Upper lobe of left lung (tissue), 6 donors: ENCODE measurements at regions not wholly inside any gene's neighbourhood (a gene's known extent, or its start where the extent isn't known, plus 50 kb on each side); places are given as distances from the start of the nearest gene placed in this dataset.

ENCODE experiments used
- ATAC-seq, 2 donors: fragments of 200-7000 bp; cut with Tn5 transposase; one replicate each; pipeline ENCODE4 v1.9.1; 2022; ENCODE audit warnings: mild to moderate bottlenecking in 2 of 2, moderate library complexity in 2 of 2; ENCODE audit not compliant: low FRiP score in 2 of 2
- DNase-seq, 2 donors: peaks; one replicate each; pipeline ENCODE4 v3.0.0-alpha.2; 2019 to 2020
- H3K27ac ChIP-seq, 4 donors: fragments of 200-600 bp; sonication (generic); one replicate each; pipeline ENCODE4 v1.5.1; 2016 to 2019
- H3K27me3 ChIP-seq, 4 donors: fragments of 200-600 bp; sonication (generic); one replicate each; pipeline ENCODE4 v1.5.1; 2017 to 2019
- H3K36me3 ChIP-seq, 4 donors: fragments of 200-600 bp; sonication (generic); one replicate each; pipeline ENCODE4 v1.5.1; 2016 to 2019
- H3K4me1 ChIP-seq, 4 donors: fragments of 200-600 bp; sonication (generic); one replicate each; pipeline ENCODE4 v1.5.1; 2018 to 2019
- H3K4me3 ChIP-seq, 4 donors: fragments of 200-600 bp; sonication (generic); one replicate each; pipeline ENCODE4 v1.5.1; 2017 to 2019; ENCODE audit warnings: mild to moderate bottlenecking in 2 of 4, moderate library complexity in 1 of 4
- H3K9me3 ChIP-seq, 4 donors: fragments of 200-600 bp; sonication (generic); one replicate each; pipeline ENCODE4 v1.5.1; 2018 to 2019
- CTCF ChIP-seq, 6 experiments: fragments of 450-650 bp in 4 of 6; fragments of 200-600 bp in 2 of 6; sonication (generic) in 2 of 6; IDR thresholded peaks; one replicate each; pipeline ENCODE4 v1.5.1; 2016 to 2019; ENCODE audit warnings: antibody characterized with exemption in 6 of 6
- EP300 ChIP-seq, 4 donors: sonication (generic); formaldehyde crosslinking; IDR thresholded peaks; one replicate each; pipeline ENCODE4 v1.5.1; 2017; ENCODE audit warnings: antibody characterized with exemption in 4 of 4, control low read depth in 2 of 4
- POLR2A ChIP-seq, 4 donors: fragments of 450-650 bp; IDR thresholded peaks; one replicate each; pipeline ENCODE4 v1.5.1; 2016 to 2017; ENCODE audit warnings: antibody characterized with exemption in 4 of 4, mild to moderate bottlenecking in 2 of 4
- POLR2AphosphoS5 ChIP-seq, 2 donors: sonication (generic); formaldehyde crosslinking; IDR thresholded peaks; one replicate each; pipeline ENCODE4 v1.5.1; 2017; ENCODE audit warnings: antibody characterized with exemption in 2 of 2
- WGBS, 2 donors: methylation state at CpG; one replicate each; pipeline ENCODE4 v1.1.5; 2017 to 2018; 5-methylcytosine and 5-hydroxymethylcytosine counted together
- donor health status: DM: no; HTN: no; CAD: no; lungs with moderate emphysema.
- donor health status: DM: no; HTN: yes; CAD: no; lungs with severe emphysema.

GRCh38 chr20:48176139-48176538 lies 390.9 kb upstream of the SULF2 start:
- TF ChIP-seq EP300 (IDR thresholded peaks at IDR 0.05) = no peak
- TF ChIP-seq POLR2AphosphoS5 (IDR thresholded peaks at IDR 0.05) = no peak
- no peak for TF ChIP-seq POLR2A (IDR thresholded peaks at IDR 0.05)
- TF ChIP-seq CTCF (IDR thresholded peaks at IDR 0.05) = no peak
- DNase-seq (no peak), ATAC-seq (no peak)
- no peak overlapping the region for H3K4me3 ChIP-seq
- no peaks in the 10 kb centered on the region for H3K36me3 ChIP-seq
- 76 to 92% methylated on average over 8 of the region's 8 CpGs for WGBS, 2 donors
- no peak overlapping the region for H3K27ac ChIP-seq
- H3K4me1 ChIP-seq = no peaks in the 10 kb centered on the region
- H3K27me3 ChIP-seq = no peaks in the 10 kb centered on the region
- H3K9me3 ChIP-seq = peaks cover 0 to 9% (median 3%) of the 10 kb centered on the region in 4 donors

- H3K4me1 ChIP-seq = no peaks in the 10 kb centered on the region
- no peak for ATAC-seq
- H3K4me3 ChIP-seq = no peak overlapping the region
- no peak overlapping the region for H3K27ac ChIP-seq
- no peaks in the 10 kb centered on the region for H3K36me3 ChIP-seq
- no peaks in the 10 kb centered on the region for H3K27me3 ChIP-seq
- peaks cover 0 to 9% (median 3%) of the 10 kb centered on the region in 4 donors for H3K9me3 ChIP-seq
- WGBS, 2 donors = 82 to 96% methylated on average over 6 of the region's 6 CpGs
- DNase-seq = no peak
- TF ChIP-seq POLR2A (IDR thresholded peaks at IDR 0.05) (no peak), EP300 (IDR thresholded peaks at IDR 0.05) (no peak), CTCF (IDR thresholded peaks at IDR 0.05) (no peak), POLR2AphosphoS5 (IDR thresholded peaks at IDR 0.05) (no peak)
These were observed 390.0 kb upstream of the SULF2 start for GRCh38 chr20:48175261-48175660.

GRCh38 chr20:48172357-48172702 lies 387.0 kb upstream of the SULF2 start:
- ATAC-seq (no peak), DNase-seq (no peak)
- no peaks in the 10 kb centered on the region for H3K4me1 ChIP-seq
- H3K27ac ChIP-seq = no peak overlapping the region
- H3K27me3 ChIP-seq = no peaks in the 10 kb centered on the region
- H3K36me3 ChIP-seq = no peaks in the 10 kb centered on the region
- WGBS, 2 donors = 0 to 59% methylated on average over 1 of the region's 1 CpG
- peaks cover 0 to 9% (median 3%) of the 10 kb centered on the region in 4 donors for H3K9me3 ChIP-seq
- TF ChIP-seq POLR2AphosphoS5 (IDR thresholded peaks at IDR 0.05) (no peak), CTCF (IDR thresholded peaks at IDR 0.05) (no peak), EP300 (IDR thresholded peaks at IDR 0.05) (no peak), POLR2A (IDR thresholded peaks at IDR 0.05) (no peak)
- H3K4me3 ChIP-seq = no peak overlapping the region

DNA sequence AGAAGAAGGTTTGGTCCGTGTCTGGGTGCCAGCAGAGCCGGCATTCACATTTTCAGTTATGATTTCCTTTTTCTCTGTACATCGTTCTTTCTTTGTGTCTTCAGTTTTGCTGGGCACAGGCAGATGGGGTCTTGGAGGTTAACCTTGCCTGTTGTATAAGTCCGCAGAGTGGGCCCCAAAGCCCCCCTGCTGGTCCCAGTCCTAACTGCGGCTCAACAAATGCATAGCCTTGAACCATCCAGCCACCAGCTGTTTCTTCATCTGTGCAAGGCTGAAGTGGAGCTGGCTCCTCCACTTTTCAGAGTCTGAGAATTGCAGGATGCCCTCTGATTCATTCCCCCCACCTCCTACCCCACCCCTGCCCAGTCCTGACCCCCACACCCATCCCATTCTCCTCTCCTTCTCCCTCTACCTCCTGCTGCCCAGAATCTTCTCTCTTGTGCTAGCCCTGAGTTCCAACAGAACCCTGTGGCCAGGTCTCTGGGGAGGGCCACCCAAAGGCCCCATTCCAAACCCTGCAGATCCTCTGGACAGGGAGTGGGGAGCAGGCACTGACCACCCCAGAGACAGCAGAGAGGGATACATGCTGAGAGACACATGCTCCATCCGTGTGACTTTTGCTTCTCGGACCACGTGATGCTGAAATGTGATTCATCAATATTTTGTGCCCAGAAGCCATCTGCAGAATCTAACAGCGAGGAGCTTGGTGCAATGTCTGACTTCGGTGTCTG lies 386.5 kb upstream of the SULF2 start:
- 80% methylated on average over 8 to 10 of the region's 10 CpGs for WGBS, 2 donors
- no peaks in the 10 kb centered on the region for H3K36me3 ChIP-seq
- no peak overlapping the region for H3K27ac ChIP-seq
- H3K4me3 ChIP-seq = no peak overlapping the region
- no peaks in the 10 kb centered on the region for H3K27me3 ChIP-seq
- DNase-seq (no peak), ATAC-seq (no peak)
- TF ChIP-seq POLR2A (IDR thresholded peaks at IDR 0.05) (no peak), POLR2AphosphoS5 (IDR thresholded peaks at IDR 0.05) (no peak), EP300 (IDR thresholded peaks at IDR 0.05) (no peak), CTCF (IDR thresholded peaks at IDR 0.05) (no peak)
- peaks cover 0 to 9% (median 3%) of the 10 kb centered on the region in 4 donors for H3K9me3 ChIP-seq
- H3K4me1 ChIP-seq = no peaks in the 10 kb centered on the region

DNA sequence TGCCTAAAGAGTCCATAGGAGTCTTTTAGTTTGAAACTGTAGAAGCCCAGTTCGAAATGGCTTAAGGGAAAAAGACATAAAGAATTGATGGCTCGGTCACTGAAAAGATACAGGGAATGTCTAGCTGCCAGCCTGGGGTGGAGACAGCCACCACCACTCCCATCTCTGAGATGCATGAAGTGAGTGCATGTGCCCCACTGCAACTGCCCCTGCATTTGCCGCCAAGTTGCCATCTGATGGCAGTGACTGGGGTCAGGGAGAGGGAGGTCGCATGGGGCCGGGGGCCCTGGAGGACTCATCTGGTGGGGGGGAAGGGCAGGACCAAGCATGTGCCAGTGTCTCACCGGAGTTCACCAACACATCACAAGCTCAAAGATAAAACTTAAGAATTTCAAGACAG lies 385.8 kb upstream of the SULF2 start:
- no peak overlapping the region for H3K27ac ChIP-seq
- TF ChIP-seq EP300 (IDR thresholded peaks at IDR 0.05) = no peak
- no peaks in the 10 kb centered on the region for H3K36me3 ChIP-seq
- H3K4me1 ChIP-seq = no peaks in the 10 kb centered on the region
- no peak for ATAC-seq
- DNase-seq = no peak
- H3K27me3 ChIP-seq = no peaks in the 10 kb centered on the region
- no peak overlapping the region for H3K4me3 ChIP-seq
- WGBS, 2 donors = 72 to 77% methylated on average over 6 of the region's 6 CpGs
- peaks cover 0 to 9% (median 3%) of the 10 kb centered on the region in 4 donors for H3K9me3 ChIP-seq
